Hepatocyte (in vitro differentiated cells): ENCODE measurements at regions not wholly inside any gene's neighbourhood (a gene's known extent, or its start where the extent isn't known, plus 50 kb on each side); places are given as distances from the start of the nearest gene placed in this dataset.

ENCODE experiments used
- EZH2 ChIP-seq: fragments of 200-600 bp; sonication (generic); IDR thresholded peaks from 2 replicates; pipeline ENCODE4 v1.6.1; 2016; ENCODE audit warnings: antibody characterized with exemption, mild to moderate bottlenecking, borderline replicate concordance
- EZH2phosphoT487 ChIP-seq: fragments of 200-600 bp; sonication (generic); IDR thresholded peaks from one replicate; pipeline ENCODE4 v1.6.1; 2018; ENCODE audit warnings: antibody characterized with exemption, mild to moderate bottlenecking, low read depth, moderate library complexity; ENCODE audit not compliant: unreplicated experiment, severe bottlenecking
- TF ChIP-seq, protein P1 (sequence below): fragments of 200-600 bp; sonication (generic); IDR thresholded peaks from 2 replicates; pipeline ENCODE4 v1.5.1; 2016; ENCODE audit warnings: antibody characterized with exemption, mild to moderate bottlenecking; ENCODE audit not compliant: poor library complexity

DNA sequence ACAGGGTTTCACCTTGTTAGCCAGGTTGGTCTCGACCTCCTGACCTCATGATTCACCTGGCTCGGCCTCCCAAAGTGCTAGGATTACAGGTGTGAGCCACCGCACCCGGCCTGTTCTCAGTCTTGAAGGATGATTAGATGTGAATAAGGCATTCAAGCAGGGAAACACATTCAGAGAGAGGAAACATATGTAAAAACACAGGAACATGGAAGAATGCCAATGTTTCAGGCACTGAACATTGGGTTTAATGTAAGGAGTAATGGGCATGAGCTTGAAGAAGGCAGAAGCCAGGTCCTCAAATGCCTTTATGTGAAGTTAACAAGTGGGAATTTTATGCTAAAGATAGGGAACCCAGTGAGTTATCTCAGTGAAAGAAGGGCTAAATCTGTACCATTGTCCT, 74.3 kb downstream of the ARL4A start:
- TF ChIP-seq, protein P1, sequence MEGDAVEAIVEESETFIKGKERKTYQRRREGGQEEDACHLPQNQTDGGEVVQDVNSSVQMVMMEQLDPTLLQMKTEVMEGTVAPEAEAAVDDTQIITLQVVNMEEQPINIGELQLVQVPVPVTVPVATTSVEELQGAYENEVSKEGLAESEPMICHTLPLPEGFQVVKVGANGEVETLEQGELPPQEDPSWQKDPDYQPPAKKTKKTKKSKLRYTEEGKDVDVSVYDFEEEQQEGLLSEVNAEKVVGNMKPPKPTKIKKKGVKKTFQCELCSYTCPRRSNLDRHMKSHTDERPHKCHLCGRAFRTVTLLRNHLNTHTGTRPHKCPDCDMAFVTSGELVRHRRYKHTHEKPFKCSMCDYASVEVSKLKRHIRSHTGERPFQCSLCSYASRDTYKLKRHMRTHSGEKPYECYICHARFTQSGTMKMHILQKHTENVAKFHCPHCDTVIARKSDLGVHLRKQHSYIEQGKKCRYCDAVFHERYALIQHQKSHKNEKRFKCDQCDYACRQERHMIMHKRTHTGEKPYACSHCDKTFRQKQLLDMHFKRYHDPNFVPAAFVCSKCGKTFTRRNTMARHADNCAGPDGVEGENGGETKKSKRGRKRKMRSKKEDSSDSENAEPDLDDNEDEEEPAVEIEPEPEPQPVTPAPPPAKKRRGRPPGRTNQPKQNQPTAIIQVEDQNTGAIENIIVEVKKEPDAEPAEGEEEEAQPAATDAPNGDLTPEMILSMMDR, result no peak
- no peak for TF ChIP-seq EZH2phosphoT487
- TF ChIP-seq EZH2, result no peak
